Muscle layer of duodenum (tissue), 2 donors: ENCODE measurements at regions not wholly inside any gene's neighbourhood (a gene's known extent, or its start where the extent isn't known, plus 50 kb on each side); places are given as distances from the start of the nearest gene placed in this dataset.
"Not testable (repeated sequence)": the region's sequence is repeated elsewhere in the genome, so short reads cannot be mapped to it uniquely, and the experiment has no call there.

ENCODE experiments used
- H3K27ac ChIP-seq: one replicate; pipeline ENCODE4 v1.7.0; 2013; ENCODE audit warnings: mild to moderate bottlenecking, low read length
- H3K27me3 ChIP-seq: one replicate; pipeline ENCODE4 v1.7.0; 2013; ENCODE audit warnings: low read depth, mild to moderate bottlenecking, control low read depth, low read length
- H3K36me3 ChIP-seq, 2 donors: one replicate each; pipeline ENCODE4 v1.7.0; 2013; ENCODE audit warnings: low read length in 2 of 2, control low read depth in 1 of 2, mild to moderate bottlenecking in 1 of 2; ENCODE audit not compliant: insufficient read depth in 2 of 2, control insufficient read depth in 1 of 2
- H3K4me1 ChIP-seq, 2 donors: one replicate each; pipeline ENCODE4 v1.7.0; 2013; ENCODE audit warnings: low read length in 2 of 2, mild to moderate bottlenecking in 2 of 2, control low read depth in 1 of 2, moderate library complexity in 1 of 2; ENCODE audit not compliant: insufficient read depth in 2 of 2, control insufficient read depth in 1 of 2
- H3K4me3 ChIP-seq, 2 donors: one replicate each; pipeline ENCODE4 v1.7.0; 2013; ENCODE audit warnings: low read length in 2 of 2, low read depth in 1 of 2, mild to moderate bottlenecking in 1 of 2
- H3K9me3 ChIP-seq, 2 donors: one replicate each; pipeline ENCODE4 v1.7.0; 2013; ENCODE audit warnings: low read length in 2 of 2, control low read depth in 1 of 2, mild to moderate bottlenecking in 1 of 2; ENCODE audit not compliant: control insufficient read depth in 1 of 2
- donor health status: healthy.

DNA sequence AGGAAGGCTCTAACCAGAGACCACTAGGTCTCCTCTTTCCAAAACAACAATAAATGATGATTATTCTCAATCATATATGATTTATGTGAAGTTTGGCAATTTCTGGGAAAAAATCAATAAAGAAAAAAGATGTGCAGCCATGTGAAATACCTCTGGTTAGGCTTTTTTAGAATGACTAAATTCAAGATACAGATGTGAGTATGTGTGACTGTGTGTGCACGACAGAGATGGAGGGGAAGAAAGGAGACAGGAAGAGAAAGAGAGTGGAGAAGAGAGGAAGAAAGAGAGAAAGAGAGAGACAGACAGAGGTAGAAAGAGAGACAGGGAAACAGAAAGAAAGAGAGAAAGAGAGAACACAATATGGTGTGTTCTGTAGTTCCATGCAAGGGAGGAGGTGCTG is 558.6 kb upstream of the CDH5 start:
- H3K9me3 ChIP-seq, result no peaks in the 10 kb centered on the region
- no peaks in the 10 kb centered on the region for H3K36me3 ChIP-seq
- no peaks in the 10 kb centered on the region for H3K27me3 ChIP-seq
- H3K27ac ChIP-seq, result no peak overlapping the region
- H3K4me1 ChIP-seq, result no peaks in the 10 kb centered on the region
- H3K4me3 ChIP-seq, result no peak overlapping the region

DNA sequence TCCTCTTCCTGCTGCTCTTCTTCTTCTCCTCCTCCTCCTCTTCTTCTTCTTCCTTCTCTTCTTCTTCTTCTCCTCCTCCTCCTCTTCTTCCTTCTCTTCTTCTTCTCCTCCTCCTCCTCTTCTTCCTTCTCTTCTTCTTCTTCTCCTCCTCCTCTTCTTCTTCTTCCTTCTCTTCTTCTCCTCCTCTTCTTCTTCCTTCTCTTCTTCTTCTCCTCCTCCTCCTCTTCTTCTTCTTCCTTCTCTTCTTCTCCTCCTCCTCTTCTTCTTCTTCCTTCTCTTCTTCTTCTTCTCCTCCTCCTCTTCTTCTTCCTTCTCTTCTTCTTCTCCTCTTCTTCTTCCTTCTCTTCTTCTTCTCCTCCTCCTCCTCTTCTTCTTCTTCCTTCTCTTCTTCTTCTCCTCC is 560.8 kb upstream of the CDH5 start:
- not testable (repeated sequence) for H3K4me3 ChIP-seq, H3K27me3 ChIP-seq, H3K27ac ChIP-seq, H3K9me3 ChIP-seq, H3K36me3 ChIP-seq, H3K4me1 ChIP-seq

GRCh38 chr16:65796481-65796880 is 570.0 kb upstream of the CDH5 start:
- no peak overlapping the region for H3K4me3 ChIP-seq
- no peak overlapping the region for H3K27ac ChIP-seq
- no peaks in the 10 kb centered on the region for H3K27me3 ChIP-seq
- no peaks in the 10 kb centered on the region for H3K9me3 ChIP-seq
- H3K4me1 ChIP-seq, result peaks cover 0 to 3% of the 10 kb centered on the region in 2 donors
- H3K36me3 ChIP-seq, result no peaks in the 10 kb centered on the region

DNA sequence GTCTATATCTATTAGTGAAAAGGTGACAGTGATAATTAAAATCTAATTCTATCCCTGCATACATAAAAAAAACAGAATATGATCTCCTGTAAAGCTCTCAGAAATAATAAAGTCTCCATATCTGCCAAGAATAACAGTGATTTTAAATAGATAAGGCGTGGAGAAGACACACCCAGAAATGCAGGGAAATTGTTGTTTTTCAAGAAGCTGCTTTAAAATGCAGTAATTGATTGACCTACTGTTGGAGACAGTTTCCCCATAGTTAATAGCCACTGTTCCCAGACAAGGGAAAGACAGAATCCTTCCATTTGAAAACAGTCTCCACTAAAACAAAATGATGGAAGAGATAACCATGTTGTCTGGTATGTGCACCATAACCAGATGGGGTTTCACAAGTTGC is 571.5 kb upstream of the CDH5 start:
- H3K27ac ChIP-seq, result no peak overlapping the region
- peaks cover 0 to 3% of the 10 kb centered on the region in 2 donors for H3K4me1 ChIP-seq
- no peaks in the 10 kb centered on the region for H3K36me3 ChIP-seq
- H3K9me3 ChIP-seq, result no peaks in the 10 kb centered on the region
- no peaks in the 10 kb centered on the region for H3K27me3 ChIP-seq
- no peak overlapping the region for H3K4me3 ChIP-seq

DNA sequence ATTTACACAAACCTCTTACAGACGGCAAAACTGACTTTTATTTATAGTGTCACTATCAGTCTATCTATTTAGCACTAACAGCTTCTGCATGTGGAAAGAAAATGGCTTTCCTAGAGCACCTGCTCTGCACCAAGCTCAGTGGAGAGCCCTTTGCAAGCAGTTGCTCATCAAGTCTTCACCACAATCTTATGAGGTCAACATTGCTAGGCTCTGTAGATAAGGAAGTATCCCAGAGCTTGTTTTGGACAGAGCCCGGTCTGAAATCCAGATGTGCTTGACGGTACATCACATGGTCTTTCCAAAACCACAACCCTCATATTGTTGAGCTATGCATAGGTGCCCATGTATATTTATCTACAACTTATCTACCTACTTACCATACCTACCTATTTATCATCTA is 572.7 kb upstream of the CDH5 start:
- no peaks in the 10 kb centered on the region for H3K36me3 ChIP-seq
- no peak overlapping the region for H3K27ac ChIP-seq
- H3K9me3 ChIP-seq, result no peaks in the 10 kb centered on the region
- no peak overlapping the region for H3K4me3 ChIP-seq
- peaks cover 0 to 3% of the 10 kb centered on the region in 2 donors for H3K4me1 ChIP-seq
- no peaks in the 10 kb centered on the region for H3K27me3 ChIP-seq

GRCh38 chr16:65790768-65791167 is 575.7 kb upstream of the CDH5 start:
- Histone ChIP-seq H3K4me3 (no peak overlapping the region), H3K27ac (no peak overlapping the region), H3K36me3 (no peaks in the 10 kb centered on the region), H3K27me3 (no peaks in the 10 kb centered on the region), H3K4me1 (peaks cover 0 to 3% of the 10 kb centered on the region in 2 donors), H3K9me3 (no peaks in the 10 kb centered on the region)

DNA sequence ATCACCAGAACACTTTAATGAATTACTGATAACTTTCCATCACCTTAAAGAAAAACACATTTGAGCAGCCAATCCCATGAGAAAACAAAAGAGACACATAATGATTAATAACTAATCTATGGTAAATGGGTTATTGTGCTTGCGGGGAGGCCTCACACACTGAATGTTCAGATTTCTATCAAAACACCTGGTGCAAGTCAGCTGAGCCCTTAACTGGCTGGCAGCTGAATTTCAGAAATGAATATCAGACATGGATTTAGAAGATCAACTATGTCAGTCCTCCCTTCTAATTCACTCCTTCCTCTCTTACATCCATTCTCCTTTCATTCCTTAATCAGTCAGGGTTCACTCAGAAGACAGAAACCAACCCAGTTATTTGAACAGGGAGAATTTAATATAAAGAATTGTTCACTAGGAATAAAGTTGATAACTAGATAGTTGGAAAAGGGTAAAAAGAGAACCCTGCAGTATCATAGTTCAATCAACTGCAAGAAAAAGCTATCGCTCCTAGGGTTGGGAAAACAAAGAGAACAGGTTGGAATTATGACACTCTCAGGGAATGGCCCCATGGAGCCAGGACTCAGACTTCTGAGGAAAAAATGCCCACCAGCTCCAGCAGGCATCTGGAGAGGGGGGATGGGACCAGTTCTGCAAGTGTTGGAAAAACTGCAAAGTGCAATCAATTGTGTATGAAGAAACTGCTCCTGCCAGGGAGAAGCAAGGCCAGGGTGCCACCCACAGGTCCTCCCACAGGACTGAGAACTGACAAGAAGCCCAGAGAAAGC is 577.1 kb upstream of the CDH5 start:
- Histone ChIP-seq H3K36me3 (no peaks in the 10 kb centered on the region), H3K9me3 (no peaks in the 10 kb centered on the region), H3K27me3 (no peaks in the 10 kb centered on the region), H3K27ac (no peak overlapping the region), H3K4me3 (no peak overlapping the region), H3K4me1 (peaks cover 0 to 3% of the 10 kb centered on the region in 2 donors)

DNA sequence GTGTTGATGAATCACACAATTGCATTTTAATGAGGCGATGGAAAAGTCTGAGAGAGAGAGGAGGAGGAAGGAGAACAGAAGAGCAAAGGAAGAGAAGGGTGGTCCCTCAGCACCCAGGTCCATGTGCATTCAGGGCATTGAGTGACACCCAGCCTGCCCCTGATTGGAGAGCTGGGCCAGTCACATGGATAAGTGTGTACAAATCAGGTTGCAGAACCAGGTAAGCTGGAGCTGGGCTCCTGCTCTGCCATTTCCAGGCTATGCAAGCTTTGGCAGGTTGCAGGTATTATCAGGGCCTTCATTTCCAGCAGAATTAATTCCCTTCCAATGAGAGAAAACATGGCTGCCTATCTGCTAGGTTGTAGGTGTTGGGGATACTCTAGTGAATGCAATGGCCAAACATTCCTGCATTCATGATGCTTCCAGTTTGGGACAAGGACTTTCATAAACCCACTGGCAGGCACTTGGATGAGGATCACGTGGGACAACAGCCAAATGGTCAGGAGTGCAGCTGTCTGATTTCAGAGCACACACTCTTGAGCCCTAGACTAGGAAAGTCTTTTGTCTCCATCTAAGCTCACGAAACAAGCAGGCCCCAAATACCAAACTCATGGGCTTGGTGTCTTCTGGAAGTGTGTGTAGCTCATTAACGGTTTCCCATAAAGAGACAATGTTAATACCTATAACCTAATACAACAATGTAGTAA is 577.9 kb upstream of the CDH5 start:
- H3K4me1 ChIP-seq, result no peaks in the 10 kb centered on the region
- no peaks in the 10 kb centered on the region for H3K9me3 ChIP-seq
- H3K36me3 ChIP-seq, result no peaks in the 10 kb centered on the region
- no peak overlapping the region for H3K27ac ChIP-seq
- no peak overlapping the region for H3K4me3 ChIP-seq
- no peaks in the 10 kb centered on the region for H3K27me3 ChIP-seq

- no peak overlapping the region for H3K27ac ChIP-seq
- no peaks in the 10 kb centered on the region for H3K36me3 ChIP-seq
- H3K4me3 ChIP-seq, result no peak overlapping the region
These were observed 578.6 kb upstream of the CDH5 start for GRCh38 chr16:65787921-65788320.

DNA sequence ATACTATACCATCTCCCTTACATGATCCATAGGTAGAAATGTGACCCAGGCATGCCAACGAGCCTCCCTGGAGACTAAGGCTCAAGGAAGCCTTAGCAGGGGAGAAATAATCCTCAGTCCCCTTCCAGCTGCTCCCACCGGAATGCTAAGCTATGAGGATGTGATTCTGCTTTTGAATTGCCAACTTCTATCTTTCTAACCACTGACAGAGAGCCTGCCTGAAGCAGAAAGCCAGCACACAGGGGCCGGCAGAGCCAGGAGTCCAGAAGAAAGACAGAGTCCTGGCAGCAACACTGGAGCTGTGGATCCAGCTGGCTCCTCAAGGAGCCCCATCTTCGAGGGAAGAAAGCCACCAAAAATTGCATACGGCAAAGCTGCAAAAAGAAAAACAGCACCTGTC is 579.6 kb upstream of the CDH5 start:
- Histone ChIP-seq H3K27me3 (no peaks in the 10 kb centered on the region), H3K36me3 (no peaks in the 10 kb centered on the region), H3K9me3 (no peaks in the 10 kb centered on the region), H3K27ac (no peak overlapping the region), H3K4me1 (peaks cover 0 to 9% of the 10 kb centered on the region in 2 donors), H3K4me3 (no peak overlapping the region)

More at GRCh38 chr16:65787921-65788320, 578.6 kb upstream of the CDH5 start:
- Histone ChIP-seq H3K27me3 (no peaks in the 10 kb centered on the region), H3K9me3 (no peaks in the 10 kb centered on the region), H3K4me1 (peaks cover 0 to 3% of the 10 kb centered on the region in 2 donors)

GRCh38 chr16:65783709-65784474 is 582.6 kb upstream of the CDH5 start:
- no peak overlapping the region for H3K4me3 ChIP-seq
- H3K27me3 ChIP-seq, result no peaks in the 10 kb centered on the region
- H3K9me3 ChIP-seq, result no peaks in the 10 kb centered on the region
- no peak overlapping the region for H3K27ac ChIP-seq
- H3K4me1 ChIP-seq, result peaks cover 0 to 9% of the 10 kb centered on the region in 2 donors
- H3K36me3 ChIP-seq, result no peaks in the 10 kb centered on the region
